Thyroid gland (tissue), 4 donors: ENCODE measurements at regions not wholly inside any gene's neighbourhood (a gene's known extent, or its start where the extent isn't known, plus 50 kb on each side); places are given as distances from the start of the nearest gene placed in this dataset.

Source experiments
- DNase-seq, 2 donors: peaks; one replicate each; pipeline ENCODE4 v3.0.0-alpha.2; 2019
- H3K27ac ChIP-seq, 3 donors: fragments of 200-600 bp; sonication (generic); 1 replicate in 2 of 3; 2 replicates in 1 of 3; pipeline ENCODE4 v1.5.1; 2016 to 2019; ENCODE audit warnings: mild to moderate bottlenecking in 1 of 3, moderate library complexity in 1 of 3
- H3K27me3 ChIP-seq: fragments of 200-600 bp; sonication (generic); one replicate; pipeline ENCODE4 v1.5.1; 2019
- H3K36me3 ChIP-seq, 2 donors: fragments of 200-600 bp; sonication (generic); one replicate each; pipeline ENCODE4 v1.5.1; 2016 to 2019
- H3K4me1 ChIP-seq, 2 donors: fragments of 200-600 bp; sonication (generic); one replicate each; pipeline ENCODE4 v1.5.1; 2017 to 2019
- H3K4me3 ChIP-seq, 3 donors: fragments of 200-600 bp; sonication (generic); replicated peaks in 1 of 3; 1 replicate in 2 of 3; 2 replicates in 1 of 3; pipeline ENCODE4 v1.5.1; 2016; ENCODE audit warnings: mild to moderate bottlenecking in 1 of 3
- H3K9me3 ChIP-seq: fragments of 200-600 bp; sonication (generic); one replicate; pipeline ENCODE4 v1.5.1; 2017
- CTCF ChIP-seq, 6 experiments: fragments of 200-600 bp in 3 of 6; fragments of 450-650 bp in 3 of 6; sonication (generic) in 3 of 6; IDR thresholded peaks; one replicate each; pipeline ENCODE4 v1.5.1; 2016 to 2019; ENCODE audit warnings: antibody characterized with exemption in 6 of 6, mild to moderate bottlenecking in 2 of 6, inconsistent platforms in 1 of 6, moderate library complexity in 1 of 6
- POLR2A ChIP-seq, 2 donors: fragments of 450-650 bp; IDR thresholded peaks; one replicate each; pipeline ENCODE4 v1.6.1; 2017; ENCODE audit warnings: antibody characterized with exemption in 2 of 2, mild to moderate bottlenecking in 2 of 2, moderate library complexity in 1 of 2
- WGBS, 2 donors: methylation state at CpG; one replicate each; pipeline ENCODE4 v1.1.5; 2017; 5-methylcytosine and 5-hydroxymethylcytosine counted together
- intact Hi-C: fragments of 100-400 bp; cut with DNase I; formaldehyde crosslinking; loops from one replicate; pipeline ENCODE4 v1.15.1; 2023

GRCh38 chr3:4045756-4046155 is 246.5 kb downstream of the LRRN1 start:
- no peaks in the 10 kb centered on the region for H3K27me3 ChIP-seq
- no peaks in the 10 kb centered on the region for H3K9me3 ChIP-seq
- no peak for DNase-seq
- no peaks in the 10 kb centered on the region for H3K4me1 ChIP-seq
- no peak overlapping the region for H3K4me3 ChIP-seq
- H3K27ac ChIP-seq, result no peak overlapping the region
- TF ChIP-seq CTCF (IDR thresholded peaks at IDR 0.05) (no peak), POLR2A (IDR thresholded peaks at IDR 0.05) (no peak)
- intact Hi-C loops, result no loop called here
- WGBS, 2 donors, result 67 to 97% methylated on average over 1 of the region's 1 CpG
- H3K36me3 ChIP-seq, result no peaks in the 10 kb centered on the region

- Histone ChIP-seq H3K27me3 (no peaks in the 10 kb centered on the region), H3K4me1 (peaks cover 2 to 3% of the 10 kb centered on the region in 2 donors), H3K9me3 (no peaks in the 10 kb centered on the region), H3K27ac (no peak overlapping the region), H3K4me3 (no peak overlapping the region), H3K36me3 (no peaks in the 10 kb centered on the region)
- 87 to 93% methylated on average over 1 of the region's 1 CpG for WGBS, 2 donors
- intact Hi-C loops, result no loop called here
- no peak for DNase-seq
- TF ChIP-seq CTCF (IDR thresholded peaks at IDR 0.05), result no peak
- no peak for TF ChIP-seq POLR2A (IDR thresholded peaks at IDR 0.05)
Observed at GRCh38 chr3:4047366-4047765, 248.1 kb downstream of the LRRN1 start.

- H3K4me1 ChIP-seq, result peaks cover 7 to 20% of the 10 kb centered on the region in 2 donors
- H3K27ac ChIP-seq, result no peak overlapping the region
- H3K9me3 ChIP-seq, result no peaks in the 10 kb centered on the region
- H3K27me3 ChIP-seq, result no peaks in the 10 kb centered on the region
- TF ChIP-seq POLR2A (IDR thresholded peaks at IDR 0.05) (no peak), CTCF (IDR thresholded peaks at IDR 0.05) (no peak)
- intact Hi-C loops, result no loop called here
- no peaks in the 10 kb centered on the region for H3K36me3 ChIP-seq
- no peak overlapping the region for H3K4me3 ChIP-seq
- no peak for DNase-seq
- 37 to 43% methylated on average over 1 of the region's 1 CpG for WGBS, 2 donors
Observed at GRCh38 chr3:4052706-4053105, 250.5 kb upstream of the SETMAR start.

GRCh38 chr3:4053975-4054374 is 249.2 kb upstream of the SETMAR start:
- intact Hi-C loops, result no loop called here
- Histone ChIP-seq H3K27ac (no peak overlapping the region), H3K4me3 (no peak overlapping the region), H3K9me3 (no peaks in the 10 kb centered on the region), H3K36me3 (no peaks in the 10 kb centered on the region), H3K4me1 (peaks cover 7 to 20% of the 10 kb centered on the region in 2 donors), H3K27me3 (no peaks in the 10 kb centered on the region)
- DNase-seq, result no peak
- no peak for TF ChIP-seq POLR2A (IDR thresholded peaks at IDR 0.05)
- 51 to 70% methylated on average over 2 of the region's 2 CpGs for WGBS, 2 donors

- no peak for TF ChIP-seq CTCF (IDR thresholded peaks at IDR 0.05)
- no peak for TF ChIP-seq POLR2A (IDR thresholded peaks at IDR 0.05)
- Histone ChIP-seq H3K36me3 (no peaks in the 10 kb centered on the region), H3K4me3 (no peak overlapping the region), H3K4me1 (peaks cover 0 to 9% of the 10 kb centered on the region in 2 donors), H3K9me3 (no peaks in the 10 kb centered on the region), H3K27ac (no peak overlapping the region), H3K27me3 (no peaks in the 10 kb centered on the region)
- 42 to 45% methylated on average over 5 of the region's 5 CpGs for WGBS, 2 donors
- DNase-seq, result peak; percentile 24 to 25
- intact Hi-C loops, result no loop called here
Observed at GRCh38 chr3:4060064-4060463, 243.1 kb upstream of the SETMAR start.

- H3K27ac ChIP-seq, result no peak overlapping the region
- H3K4me3 ChIP-seq, result no peak overlapping the region
- WGBS, 2 donors, result 90 to 96% methylated on average over 1 of the region's 1 CpG
- H3K36me3 ChIP-seq, result no peaks in the 10 kb centered on the region
- no peak for TF ChIP-seq POLR2A (IDR thresholded peaks at IDR 0.05)
- TF ChIP-seq CTCF (IDR thresholded peaks at IDR 0.05), result no peak
- peaks cover 0 to 9% of the 10 kb centered on the region in 2 donors for H3K4me1 ChIP-seq
- no peak for DNase-seq
- no peaks in the 10 kb centered on the region for H3K27me3 ChIP-seq
- intact Hi-C loops, result no loop called here
- H3K9me3 ChIP-seq, result no peaks in the 10 kb centered on the region
Observed at GRCh38 chr3:4060603-4061002, 242.6 kb upstream of the SETMAR start.
